ENCODE measurements at regions not wholly inside any gene's neighbourhood (a gene's known extent, or its start where the extent isn't known, plus 50 kb on each side); places are given as distances from the start of the nearest gene placed in this dataset.

GRCh38 chr2:74048147-74048546 lies 63.4 kb downstream of the TET3 start:
- TF ChIP-seq POLR2A (IDR thresholded peaks at IDR 0.05), result no peak
- TF ChIP-seq CTCF (IDR thresholded peaks at IDR 0.05), result no peak

All from prostate gland (tissue), 2 donors.